Immature natural killer cell (primary cell): ENCODE measurements at regions not wholly inside any gene's neighbourhood (a gene's known extent, or its start where the extent isn't known, plus 50 kb on each side); places are given as distances from the start of the nearest gene placed in this dataset.
A peak's percentile ranks its signal among the peaks of the same experiment; 100 is the strongest.

Experiments
- DNase-seq, 3 donors: peaks; one replicate each; pipeline ENCODE4 v3.0.0; 2022; ENCODE audit warnings: mixed read lengths in 1 of 3
- H3K27ac Mint-ChIP-seq, 6 donors: one replicate each; pipeline ENCODE4 v1.8.0; 2020; ENCODE audit warnings: mixed read lengths in 6 of 6, mild to moderate bottlenecking in 5 of 6, inconsistent platforms in 4 of 6, moderate library complexity in 3 of 6
- H3K27me3 Mint-ChIP-seq, 3 donors: one replicate each; pipeline ENCODE4 v1.8.0; 2020 to 2021; ENCODE audit warnings: low read depth in 3 of 3, mild to moderate bottlenecking in 3 of 3, mixed read lengths in 3 of 3, moderate library complexity in 3 of 3, inconsistent platforms in 1 of 3
- H3K36me3 Mint-ChIP-seq, 3 donors: one replicate each; pipeline ENCODE4 v1.8.0; 2020; ENCODE audit warnings: mixed read lengths in 3 of 3, inconsistent platforms in 2 of 3, mild to moderate bottlenecking in 2 of 3
- H3K4me1 Mint-ChIP-seq, 2 donors: one replicate each; pipeline ENCODE4 v1.8.0; 2020; ENCODE audit warnings: inconsistent platforms in 2 of 2, mild to moderate bottlenecking in 2 of 2, mixed read lengths in 2 of 2, moderate library complexity in 1 of 2
- H3K4me3 Mint-ChIP-seq, 5 donors: one replicate each; pipeline ENCODE4 v1.8.0; 2020; ENCODE audit warnings: mild to moderate bottlenecking in 5 of 5, mixed read lengths in 5 of 5, inconsistent platforms in 3 of 5, moderate library complexity in 3 of 5
- H3K9me3 Mint-ChIP-seq, 6 donors: one replicate each; pipeline ENCODE4 v1.8.0; 2020; ENCODE audit warnings: mild to moderate bottlenecking in 6 of 6, mixed read lengths in 6 of 6, inconsistent platforms in 4 of 6, moderate library complexity in 3 of 6

DNA sequence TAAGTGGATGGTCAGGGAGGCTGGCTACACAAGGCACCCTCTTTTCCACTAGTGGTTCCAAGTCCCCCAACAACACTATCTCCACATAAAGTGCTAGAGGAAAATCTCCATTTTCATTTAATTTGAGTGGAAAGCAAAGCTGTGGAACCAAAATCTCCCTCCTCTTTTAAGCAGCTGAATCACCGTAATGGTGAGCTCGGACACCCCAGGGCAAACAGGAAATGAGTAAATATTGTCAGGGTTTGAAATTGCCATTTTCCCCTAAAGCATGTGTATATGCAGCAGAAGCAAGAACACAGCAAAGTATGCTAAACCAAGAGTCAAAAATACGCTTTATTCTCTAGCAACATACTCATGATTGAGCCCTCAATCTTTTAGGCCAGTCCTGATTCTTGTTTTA lies 143.7 kb downstream of the GPAM start:
- no peaks in the 10 kb centered on the region for H3K36me3 Mint-ChIP-seq
- DNase-seq: no peak
- no peak overlapping the region for H3K4me3 Mint-ChIP-seq
- peaks cover 0 to 9% (median 2%) of the 10 kb centered on the region in 6 donors for H3K9me3 Mint-ChIP-seq
- H3K4me1 Mint-ChIP-seq: no peaks in the 10 kb centered on the region
- H3K27ac Mint-ChIP-seq: peak overlapping the region in 1 of 6 donors; percentile 20
- H3K27me3 Mint-ChIP-seq: peaks cover 0 to 1% (median 0%) of the 10 kb centered on the region in 3 donors

DNA sequence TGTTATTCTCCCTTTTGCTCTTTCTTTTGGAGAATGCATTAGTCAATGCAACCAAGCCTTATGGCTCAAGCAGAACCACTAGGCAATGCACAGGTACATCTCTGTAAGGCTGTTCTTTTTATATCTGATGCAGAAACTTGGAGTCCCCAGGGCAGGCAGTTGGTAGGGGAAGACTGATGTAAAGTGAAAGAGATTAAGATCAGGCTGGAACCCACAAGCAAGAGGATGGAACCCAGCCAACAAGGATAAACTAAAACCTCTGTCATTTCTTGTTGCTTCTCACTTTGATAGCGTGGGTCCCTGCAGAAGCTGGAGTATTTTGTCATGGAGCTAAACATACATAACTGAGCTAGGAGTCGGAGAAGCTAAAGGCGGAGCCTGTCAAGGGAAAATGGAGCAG lies 142.9 kb downstream of the GPAM start:
- H3K4me1 Mint-ChIP-seq: no peaks in the 10 kb centered on the region
- no peak for DNase-seq
- H3K36me3 Mint-ChIP-seq: no peaks in the 10 kb centered on the region
- no peak overlapping the region for H3K4me3 Mint-ChIP-seq
- no peak overlapping the region for H3K27ac Mint-ChIP-seq
- peaks cover 0 to 9% (median 2%) of the 10 kb centered on the region in 6 donors for H3K9me3 Mint-ChIP-seq
- peaks cover 0 to 1% (median 0%) of the 10 kb centered on the region in 3 donors for H3K27me3 Mint-ChIP-seq

DNA sequence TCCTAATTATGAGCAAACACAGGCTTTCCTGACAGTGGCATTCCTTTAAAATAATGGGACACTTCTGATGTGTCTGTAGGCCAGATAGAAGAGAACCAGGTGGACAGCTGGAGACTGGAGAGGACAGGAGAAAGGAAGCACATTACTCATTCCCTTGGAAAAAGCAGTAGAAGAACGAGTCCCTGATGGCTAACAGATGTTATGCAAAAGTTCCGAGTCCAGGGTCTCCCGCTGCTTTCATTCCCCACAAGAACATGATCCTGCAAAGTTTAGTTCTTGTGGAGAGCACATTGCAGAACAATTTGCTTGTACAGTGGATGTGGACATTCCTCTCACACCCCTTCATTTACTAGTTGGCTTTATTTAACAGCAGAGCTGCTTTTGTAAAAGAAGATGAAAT lies 137.6 kb downstream of the GPAM start:
- H3K36me3 Mint-ChIP-seq: no peaks in the 10 kb centered on the region
- no peak overlapping the region for H3K27ac Mint-ChIP-seq
- no peaks in the 10 kb centered on the region for H3K4me1 Mint-ChIP-seq
- no peaks in the 10 kb centered on the region for H3K27me3 Mint-ChIP-seq
- no peak for DNase-seq
- peaks cover 0 to 2% (median 0%) of the 10 kb centered on the region in 6 donors for H3K9me3 Mint-ChIP-seq
- H3K4me3 Mint-ChIP-seq: no peak overlapping the region

DNA sequence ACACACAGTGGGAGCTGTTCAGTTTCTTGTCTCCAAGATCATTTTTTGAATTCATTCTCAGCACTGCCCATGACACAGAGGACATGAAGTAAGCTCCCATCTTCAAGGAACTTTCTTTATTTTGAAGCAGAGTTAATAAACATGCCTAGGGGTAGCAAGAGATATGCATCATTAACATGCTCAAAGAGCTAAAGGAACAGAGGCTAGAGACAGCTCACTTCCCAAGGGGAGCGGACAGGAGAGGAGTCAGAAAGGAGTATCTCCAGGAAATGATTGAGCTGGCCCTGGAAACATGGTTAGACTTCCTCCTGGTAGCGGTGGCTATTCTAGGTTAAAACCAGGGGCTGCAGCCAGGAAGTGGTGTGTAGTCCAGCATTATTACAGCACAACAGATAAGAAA lies 135.9 kb downstream of the GPAM start:
- Mint-ChIP-seq H3K36me3 (no peaks in the 10 kb centered on the region), H3K27ac (no peak overlapping the region), H3K9me3 (peaks cover 0 to 1% (median 0%) of the 10 kb centered on the region in 6 donors), H3K4me1 (no peaks in the 10 kb centered on the region), H3K27me3 (no peaks in the 10 kb centered on the region), H3K4me3 (no peak overlapping the region)
- DNase-seq: no peak

DNA sequence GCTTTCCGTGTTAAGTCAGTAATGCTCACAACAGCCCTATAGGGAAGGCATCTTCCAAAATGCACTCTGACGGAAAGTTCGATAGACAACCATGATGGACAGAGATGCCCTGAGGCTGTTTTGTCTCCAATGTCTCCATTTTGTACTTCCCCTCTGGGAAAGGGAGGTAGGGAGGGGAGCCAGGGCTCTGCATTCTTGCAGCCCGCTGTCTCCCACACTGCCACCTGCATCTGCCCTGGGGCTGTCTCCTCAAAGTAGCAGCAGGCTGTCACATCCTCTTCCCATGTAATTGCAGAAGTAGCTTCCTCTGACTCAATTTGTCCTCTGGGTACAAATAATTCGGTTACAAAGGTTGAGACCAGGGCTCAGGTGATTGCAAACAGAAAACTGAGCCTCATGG lies 131.4 kb downstream of the GPAM start:
- H3K9me3 Mint-ChIP-seq: peaks cover 0 to 1% (median 0%) of the 10 kb centered on the region in 6 donors
- H3K27ac Mint-ChIP-seq: no peak overlapping the region
- H3K27me3 Mint-ChIP-seq: peaks cover 0 to 2% (median 0%) of the 10 kb centered on the region in 3 donors

DNA sequence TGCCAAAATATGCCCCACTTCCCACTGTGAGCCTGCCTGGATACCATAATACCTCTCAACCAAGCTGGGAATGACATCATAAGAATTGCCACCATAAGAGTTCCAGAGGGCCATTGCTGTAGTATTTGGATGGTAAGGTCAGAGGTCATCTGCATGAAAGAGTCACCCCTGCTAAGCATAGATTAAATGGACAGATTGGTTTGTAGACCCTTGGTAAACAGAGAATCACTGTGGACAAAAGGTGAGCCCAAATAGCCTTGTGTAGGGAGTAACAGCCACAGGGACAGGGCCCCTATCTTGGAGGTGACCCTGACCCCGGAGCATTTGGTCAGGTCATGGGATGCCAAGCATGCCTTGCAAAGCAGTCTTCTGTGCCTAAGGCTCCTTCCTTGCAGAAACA lies 129.7 kb downstream of the GPAM start:
- Mint-ChIP-seq H3K27me3 (peaks cover 0 to 4% (median 0%) of the 10 kb centered on the region in 3 donors), H3K4me1 (no peaks in the 10 kb centered on the region), H3K27ac (no peak overlapping the region)

More for the DNA sequence above, 131.4 kb downstream of the GPAM start:
- Mint-ChIP-seq H3K4me1 (no peaks in the 10 kb centered on the region), H3K36me3 (no peaks in the 10 kb centered on the region), H3K4me3 (no peak overlapping the region)
- no peak for DNase-seq

DNA sequence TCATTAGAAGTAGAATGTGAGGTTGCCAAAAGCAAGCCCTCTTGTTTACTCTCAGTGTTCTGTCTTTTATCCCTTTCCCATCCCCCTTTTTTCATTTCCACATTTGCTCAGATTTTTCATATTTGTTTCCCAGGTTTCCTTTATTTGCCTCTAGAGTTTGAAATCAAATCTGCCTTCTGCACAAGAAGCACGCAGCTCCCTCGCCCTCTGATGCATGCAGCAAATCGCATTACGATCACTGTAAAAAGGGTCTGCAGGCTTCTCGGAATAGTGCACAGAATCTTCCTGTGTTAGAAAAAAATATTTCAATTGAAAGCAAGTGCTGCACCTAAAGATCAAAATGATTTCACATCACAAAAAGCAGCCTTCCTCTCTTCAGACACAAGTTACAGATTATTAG lies 129.0 kb downstream of the GPAM start:
- H3K27me3 Mint-ChIP-seq: peaks cover 0 to 4% (median 0%) of the 10 kb centered on the region in 3 donors
- no peaks in the 10 kb centered on the region for H3K4me1 Mint-ChIP-seq
- H3K9me3 Mint-ChIP-seq: peaks cover 0 to 3% (median 0%) of the 10 kb centered on the region in 6 donors
- no peak overlapping the region for H3K4me3 Mint-ChIP-seq
- H3K36me3 Mint-ChIP-seq: no peaks in the 10 kb centered on the region
- no peak overlapping the region for H3K27ac Mint-ChIP-seq
- no peak for DNase-seq

More for the DNA sequence above, 129.7 kb downstream of the GPAM start:
- Mint-ChIP-seq H3K9me3 (peaks cover 0 to 2% (median 0%) of the 10 kb centered on the region in 6 donors), H3K4me3 (no peak overlapping the region), H3K36me3 (no peaks in the 10 kb centered on the region)
- no peak for DNase-seq

DNA sequence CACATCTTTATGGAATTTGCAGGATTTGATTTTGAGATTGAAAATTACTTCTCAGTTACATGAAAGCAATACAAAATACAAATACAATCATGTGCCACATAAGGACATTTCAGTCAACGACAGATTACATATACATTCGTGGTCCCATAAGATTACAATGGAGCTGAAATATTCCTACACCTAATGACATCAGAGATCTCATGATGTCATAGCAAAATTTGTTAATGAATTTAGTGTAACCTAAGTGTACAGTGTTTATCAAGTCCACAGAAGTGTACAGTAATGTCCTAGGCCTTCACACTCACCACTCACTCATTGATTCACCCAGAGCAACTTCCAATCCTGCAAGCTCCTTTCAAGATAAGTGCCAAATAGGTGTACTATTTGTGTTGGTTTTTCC lies 126.5 kb downstream of the GPAM start:
- no peaks in the 10 kb centered on the region for H3K4me1 Mint-ChIP-seq
- no peak overlapping the region for H3K4me3 Mint-ChIP-seq

DNA sequence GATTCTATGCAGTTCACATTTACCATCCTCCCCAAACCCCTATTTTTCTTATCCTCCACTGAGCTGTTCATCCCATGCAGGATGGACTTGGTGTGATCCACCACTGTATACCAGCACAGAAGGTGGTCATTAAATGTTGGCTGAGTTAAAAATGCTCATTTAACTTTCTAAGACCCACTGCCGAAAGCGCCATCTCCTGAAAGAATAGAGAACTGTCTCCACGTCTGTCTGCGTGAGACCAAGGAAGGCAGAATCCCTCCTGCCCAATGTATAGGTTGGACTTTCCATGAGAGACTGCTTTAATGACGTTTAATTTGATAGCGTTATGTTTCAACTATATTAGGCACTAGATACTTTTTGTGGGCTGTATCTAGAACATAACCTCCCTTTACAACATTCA lies 124.3 kb downstream of the GPAM start:
- no peak for DNase-seq
- Mint-ChIP-seq H3K9me3 (peaks cover 0 to 2% (median 0%) of the 10 kb centered on the region in 6 donors), H3K27ac (no peak overlapping the region), H3K4me1 (no peaks in the 10 kb centered on the region), H3K27me3 (peaks cover 0 to 7% (median 4%) of the 10 kb centered on the region in 3 donors), H3K36me3 (no peaks in the 10 kb centered on the region), H3K4me3 (no peak overlapping the region)

More for the DNA sequence above, 126.5 kb downstream of the GPAM start:
- DNase-seq: no peak
- peaks cover 0 to 4% (median 4%) of the 10 kb centered on the region in 3 donors for H3K27me3 Mint-ChIP-seq
- H3K36me3 Mint-ChIP-seq: no peaks in the 10 kb centered on the region
- peaks cover 0 to 2% (median 0%) of the 10 kb centered on the region in 6 donors for H3K9me3 Mint-ChIP-seq
- H3K27ac Mint-ChIP-seq: no peak overlapping the region

DNA sequence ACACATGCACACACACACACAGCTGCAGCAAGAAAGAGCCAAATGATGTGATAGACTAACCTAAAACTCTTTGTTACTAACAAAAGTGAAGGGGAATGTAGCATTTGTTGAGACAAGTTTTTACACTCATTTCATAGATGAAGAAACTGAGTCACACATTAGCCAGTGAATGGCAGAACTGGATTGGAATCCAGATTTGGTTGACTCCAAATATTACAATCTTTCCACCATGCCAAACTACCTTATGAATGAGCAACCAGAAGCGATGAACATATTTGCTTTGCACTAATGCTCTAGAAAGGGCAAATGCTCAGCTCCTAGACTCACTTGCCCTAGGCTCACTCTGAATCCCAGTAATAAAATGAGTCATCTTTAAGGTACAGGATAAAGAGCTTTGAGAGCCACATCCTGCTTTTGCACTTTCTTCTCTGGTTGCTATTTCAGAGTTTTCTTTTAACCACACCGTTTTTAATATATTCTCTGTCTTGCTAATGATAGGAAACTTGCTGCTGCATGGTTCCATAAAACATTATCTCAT lies 111.9 kb downstream of the GPAM start:
- H3K4me3 Mint-ChIP-seq: no peak overlapping the region
- no peaks in the 10 kb centered on the region for H3K4me1 Mint-ChIP-seq
- H3K27ac Mint-ChIP-seq: no peak overlapping the region
- H3K36me3 Mint-ChIP-seq: no peaks in the 10 kb centered on the region
- peaks cover 0 to 5% (median 0%) of the 10 kb centered on the region in 6 donors for H3K9me3 Mint-ChIP-seq
- no peak for DNase-seq
- H3K27me3 Mint-ChIP-seq: peaks cover 0 to 2% (median 0%) of the 10 kb centered on the region in 3 donors

DNA sequence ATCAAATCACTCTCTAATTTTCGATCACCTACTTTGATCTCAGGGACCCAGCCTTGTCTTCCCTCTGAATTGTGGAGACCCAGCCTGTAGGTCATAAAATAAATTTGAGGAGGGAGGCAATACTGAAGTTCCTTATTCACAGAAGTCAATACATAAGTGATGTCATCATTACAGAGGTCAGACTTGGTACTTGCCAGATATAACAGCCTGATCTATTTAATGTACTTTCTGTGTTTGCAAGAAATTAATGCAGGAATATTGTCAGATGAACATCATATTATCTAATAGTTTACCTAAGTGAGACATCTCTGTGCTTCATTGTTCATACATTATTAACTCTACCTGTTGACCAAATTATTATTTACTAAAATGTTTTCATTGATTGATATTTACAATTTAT lies 105.6 kb downstream of the GPAM start:
- Mint-ChIP-seq H3K4me3 (no peak overlapping the region), H3K9me3 (no peaks in the 10 kb centered on the region), H3K4me1 (no peaks in the 10 kb centered on the region), H3K27me3 (peaks cover 0 to 4% (median 2%) of the 10 kb centered on the region in 3 donors), H3K27ac (no peak overlapping the region), H3K36me3 (no peaks in the 10 kb centered on the region)
- DNase-seq: no peak

DNA sequence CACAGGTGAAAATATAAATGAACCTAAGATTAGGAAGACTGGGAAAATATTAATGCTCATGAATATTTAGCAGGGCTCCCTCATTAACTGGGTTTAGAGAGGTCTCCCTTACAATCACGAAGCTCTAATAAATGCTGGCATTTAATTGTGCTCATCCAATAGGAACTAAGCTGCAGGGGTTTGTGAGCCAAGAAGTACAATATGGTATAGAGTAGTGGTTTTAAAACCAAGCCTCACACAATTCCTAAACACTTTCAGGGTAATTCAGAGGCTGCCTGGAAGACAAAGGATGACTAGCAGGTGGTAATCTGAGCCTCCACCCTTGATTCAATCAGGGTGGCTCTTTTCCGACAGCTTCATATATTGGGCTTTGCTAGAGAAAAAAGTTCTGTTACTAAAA lies 103.3 kb downstream of the GPAM start:
- Mint-ChIP-seq H3K27me3 (peaks cover 4 to 7% (median 5%) of the 10 kb centered on the region in 3 donors), H3K36me3 (no peaks in the 10 kb centered on the region), H3K9me3 (peaks cover 0 to 3% (median 0%) of the 10 kb centered on the region in 6 donors), H3K4me3 (no peak overlapping the region), H3K4me1 (no peaks in the 10 kb centered on the region), H3K27ac (no peak overlapping the region)
- no peak for DNase-seq

DNA sequence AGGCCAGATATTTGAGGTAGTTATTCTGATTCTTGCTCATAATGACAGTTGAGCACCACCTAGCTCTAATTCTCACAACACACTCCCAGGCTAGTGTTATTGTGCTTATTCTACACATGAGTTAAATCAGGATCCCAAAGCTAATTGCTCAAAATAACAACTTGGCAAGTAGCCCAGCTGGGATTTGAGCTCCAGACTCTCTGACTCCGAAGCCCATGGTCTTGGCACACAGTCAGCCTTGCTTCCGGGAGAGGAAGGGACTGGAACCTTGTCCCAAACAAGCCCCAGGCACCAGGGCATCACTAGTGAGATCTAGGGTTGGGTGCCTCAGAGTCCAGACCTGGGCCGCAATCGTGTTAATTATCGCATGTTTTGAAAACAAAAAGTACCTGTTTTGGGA lies 101.4 kb downstream of the GPAM start:
- no peaks in the 10 kb centered on the region for H3K4me1 Mint-ChIP-seq
- no peak for DNase-seq
- H3K27ac Mint-ChIP-seq: no peak overlapping the region
- H3K9me3 Mint-ChIP-seq: peaks cover 0 to 3% (median 0%) of the 10 kb centered on the region in 6 donors
- no peak overlapping the region for H3K4me3 Mint-ChIP-seq
- peaks cover 4 to 10% (median 5%) of the 10 kb centered on the region in 3 donors for H3K27me3 Mint-ChIP-seq
- no peaks in the 10 kb centered on the region for H3K36me3 Mint-ChIP-seq

DNA sequence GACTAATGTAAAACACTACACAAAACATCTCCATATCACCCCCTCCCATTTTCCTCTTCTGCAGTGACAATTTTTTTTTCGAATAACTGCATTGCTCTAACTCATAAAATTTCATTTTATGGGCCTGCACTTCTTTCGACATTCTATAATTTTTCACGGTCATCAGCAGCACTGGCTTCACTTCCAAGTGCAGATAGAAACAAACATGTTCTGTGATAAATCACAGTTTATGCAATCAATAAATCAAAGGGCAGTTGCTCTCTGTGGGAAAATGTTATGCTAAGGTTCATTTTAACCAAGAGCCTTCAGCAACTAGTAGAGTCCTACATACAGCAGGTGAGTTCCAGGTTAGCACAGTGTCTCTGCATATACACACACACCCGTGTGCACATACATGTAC lies 100.1 kb downstream of the GPAM start:
- peaks cover 5 to 10% (median 6%) of the 10 kb centered on the region in 3 donors for H3K27me3 Mint-ChIP-seq
- H3K36me3 Mint-ChIP-seq: no peaks in the 10 kb centered on the region

DNA sequence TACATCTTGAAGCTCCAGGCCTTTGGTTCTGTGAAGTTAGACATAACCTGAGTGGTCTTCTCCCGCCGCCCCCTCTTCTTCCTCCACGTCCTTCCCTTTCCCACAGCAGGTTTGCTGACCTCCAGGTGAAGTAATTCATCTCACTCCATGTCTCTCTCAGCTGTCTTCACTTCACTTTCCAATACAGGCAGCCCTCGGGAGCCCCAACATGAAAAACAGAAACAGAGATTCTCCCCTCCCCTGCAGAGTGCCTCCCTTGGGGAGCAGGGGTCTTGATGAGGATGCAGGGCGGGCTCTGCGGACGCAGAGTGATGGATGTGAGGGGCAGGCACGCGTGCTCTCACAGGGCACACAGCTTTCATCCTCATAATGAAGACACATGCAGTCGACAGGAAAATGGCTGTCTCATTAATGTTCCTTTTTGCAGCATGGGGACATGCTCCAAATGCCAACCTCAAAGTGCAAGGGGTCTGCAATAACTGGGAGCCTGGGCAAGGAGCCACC lies 95.6 kb downstream of the GPAM start:
- H3K27ac Mint-ChIP-seq: no peak overlapping the region
- peaks cover 1 to 10% (median 6%) of the 10 kb centered on the region in 3 donors for H3K27me3 Mint-ChIP-seq
- H3K4me1 Mint-ChIP-seq: no peaks in the 10 kb centered on the region
- H3K9me3 Mint-ChIP-seq: peaks cover 0 to 3% (median 0%) of the 10 kb centered on the region in 6 donors
- H3K36me3 Mint-ChIP-seq: no peaks in the 10 kb centered on the region
- no peak for DNase-seq
- no peak overlapping the region for H3K4me3 Mint-ChIP-seq

More for the DNA sequence above, 100.1 kb downstream of the GPAM start:
- H3K27ac Mint-ChIP-seq: no peak overlapping the region
- H3K9me3 Mint-ChIP-seq: peaks cover 0 to 3% (median 0%) of the 10 kb centered on the region in 6 donors
- no peak overlapping the region for H3K4me3 Mint-ChIP-seq
- DNase-seq: no peak
- no peaks in the 10 kb centered on the region for H3K4me1 Mint-ChIP-seq
